H1 (cell line): ENCODE measurements at regions not wholly inside any gene's neighbourhood (a gene's known extent, or its start where the extent isn't known, plus 50 kb on each side); places are given as distances from the start of the nearest gene placed in this dataset.

Experiments used
- CTCF ChIA-PET: fragments of 300-600 bp; sonication (Branson Sonifier 250); formaldehyde crosslinking; loops from one replicate; lab custom pipeline; 2021; ENCODE audit not compliant: partially characterized antibody; lab: Charles Lee
- POLR2A ChIA-PET: fragments of 300-600 bp; sonication (Branson Sonifier 250); formaldehyde crosslinking; loops from one replicate; lab custom pipeline; 2021; ENCODE audit warnings: inconsistent platforms; ENCODE audit not compliant: partially characterized antibody; lab: Charles Lee
- DNase-seq, 2 experiments: peaks; one replicate each; pipeline versions ENCODE4 v3.0.0 to v3.0.0-alpha.2; 2010 to 2022; ENCODE audit warnings: low spot score in 2 of 2, low read depth in 1 of 2, mixed read lengths in 1 of 2
- FAIRE-seq: peaks from 2 replicates; lab custom pipeline; 2011; peaks lifted over from hg19 to GRCh38; lab: Jason Lieb, UNC
- H2AFZ ChIP-seq: 2 replicates; pipeline ENCODE4 v1.8.1; 2012; ENCODE audit warnings: low read length, inconsistent platforms
- H2AK5ac ChIP-seq: 2 replicates; pipeline ENCODE4 v1.6.1; 2013; ENCODE audit warnings: low read depth, low read length
- H2BK120ac ChIP-seq: replicated peaks from 2 replicates; pipeline ENCODE3; 2013; ENCODE audit warnings: low read depth, low read length, inconsistent platforms
- H2BK12ac ChIP-seq: 2 replicates; pipeline ENCODE4 v1.6.1; 2013; ENCODE audit warnings: low read depth, low read length
- H2BK15ac ChIP-seq: 2 replicates; pipeline ENCODE4 v1.6.1; 2013; ENCODE audit warnings: low read length
- H2BK20ac ChIP-seq: 2 replicates; pipeline ENCODE4 v1.6.1; 2013; ENCODE audit warnings: low read length
- H2BK5ac ChIP-seq: 2 replicates; pipeline ENCODE4 v1.6.1; 2013; ENCODE audit warnings: low read depth, low read length
- H3K14ac ChIP-seq: 2 replicates; pipeline ENCODE4 v1.6.1; 2013; ENCODE audit warnings: inconsistent platforms; ENCODE audit not compliant: insufficient read length
- H3K18ac ChIP-seq: 2 replicates; pipeline ENCODE4 v1.6.1; 2013; ENCODE audit warnings: low read length; ENCODE audit errors: extremely low read depth
- H3K23ac ChIP-seq: 2 replicates; pipeline ENCODE4 v1.6.1; 2013; ENCODE audit warnings: inconsistent platforms; ENCODE audit not compliant: insufficient read length
- H3K23me2 ChIP-seq: 2 replicates; pipeline ENCODE4 v1.6.1; 2013; ENCODE audit warnings: low read depth, low read length
- H3K27ac ChIP-seq: 2 replicates; pipeline ENCODE4 v1.6.1; 2011; ENCODE audit warnings: low read depth, low read length, inconsistent platforms
- H3K27me3 ChIP-seq, 4 experiments: replicated peaks in 1 of 4; 1 replicate in 1 of 4; 2 replicates in 3 of 4; pipeline versions ENCODE4 v1.6.1 to v1.8.1; 2011 to 2013; ENCODE audit warnings: low read length in 3 of 4, mild to moderate bottlenecking in 3 of 4, inconsistent platforms in 2 of 4, mixed read lengths in 2 of 4, moderate library complexity in 1 of 4; ENCODE audit not compliant: control insufficient read depth in 3 of 4, insufficient read depth in 3 of 4; ENCODE audit errors: extremely low read depth in 1 of 4
- H3K36me3 ChIP-seq, 4 experiments: 2 replicates each; pipeline versions ENCODE4 v1.6.1 to v1.8.1; 2011 to 2013; ENCODE audit warnings: mild to moderate bottlenecking in 4 of 4, low read length in 3 of 4, moderate library complexity in 2 of 4, control low read depth in 1 of 4, inconsistent platforms in 1 of 4; ENCODE audit not compliant: insufficient read depth in 4 of 4, control insufficient read depth in 2 of 4
- H3K4ac ChIP-seq: replicated peaks from 2 replicates; pipeline ENCODE3; 2013; ENCODE audit warnings: low read length, low read depth, mixed read lengths, inconsistent platforms; ENCODE audit not compliant: insufficient read length
- H3K4me1 ChIP-seq, 4 experiments: replicated peaks in 1 of 4; 1 replicate in 1 of 4; 2 replicates in 3 of 4; pipeline versions ENCODE4 v1.6.1 to v1.8.1; 2011 to 2013; ENCODE audit warnings: low read length in 3 of 4, inconsistent platforms in 2 of 4, mixed read lengths in 1 of 4; ENCODE audit not compliant: insufficient read depth in 4 of 4, control insufficient read depth in 3 of 4
- H3K4me2 ChIP-seq, 2 experiments: 2 replicates each; pipeline versions ENCODE4 v1.6.1 to v1.8.1; 2011 to 2013; ENCODE audit warnings: low read depth in 2 of 2, low read length in 2 of 2, control low read depth in 1 of 2, inconsistent platforms in 1 of 2, mild to moderate bottlenecking in 1 of 2; ENCODE audit not compliant: insufficient read depth in 1 of 2
- H3K4me3 ChIP-seq, 4 experiments: fragments of 200-600, 300-600 bp in 1 of 4; sonication (generic), shearing (Covaris generic), sonication (Bioruptor Twin) in 1 of 4; 2 replicates each; pipeline versions ENCODE4 v1.5.1 to v1.8.1; 2011 to 2016; ENCODE audit warnings: low read length in 4 of 4, low read depth in 3 of 4, control low read depth in 2 of 4, inconsistent platforms in 2 of 4, mild to moderate bottlenecking in 2 of 4, mixed read lengths in 1 of 4, moderate library complexity in 1 of 4; ENCODE audit not compliant: insufficient read depth in 2 of 4; ENCODE audit errors: extremely low read depth in 1 of 4
- H3K56ac ChIP-seq: replicated peaks from 2 replicates; pipeline ENCODE3; 2013; ENCODE audit warnings: low read depth, mild to moderate bottlenecking, mixed read lengths, low read length, inconsistent platforms; ENCODE audit not compliant: insufficient read length
- H3K79me1 ChIP-seq: 2 replicates; pipeline ENCODE4 v1.6.1; 2013; ENCODE audit warnings: low read depth, low read length, control low read depth
- H3K79me2 ChIP-seq, 2 experiments: 2 replicates each; pipeline versions ENCODE4 v1.6.1 to v1.8.1; 2012 to 2013; ENCODE audit warnings: low read length in 2 of 2, mild to moderate bottlenecking in 2 of 2, inconsistent platforms in 1 of 2; ENCODE audit not compliant: insufficient read depth in 2 of 2, control insufficient read depth in 1 of 2
- H3K9ac ChIP-seq, 4 experiments: replicated peaks in 1 of 4; 1 replicate in 1 of 4; 2 replicates in 3 of 4; pipeline versions ENCODE4 v1.6.1 to v1.8.1; 2011 to 2013; ENCODE audit warnings: low read depth in 3 of 4, low read length in 3 of 4, control low read depth in 2 of 4, mild to moderate bottlenecking in 2 of 4, moderate library complexity in 2 of 4, inconsistent platforms in 1 of 4; ENCODE audit errors: extremely low read depth in 1 of 4
- H3K9me3 ChIP-seq, 2 experiments: 2 replicates each; pipeline versions ENCODE4 v1.6.1 to v1.8.1; 2012 to 2013; ENCODE audit warnings: mild to moderate bottlenecking in 2 of 2, moderate library complexity in 2 of 2, control low read depth in 1 of 2, inconsistent platforms in 1 of 2, low read depth in 1 of 2, low read length in 1 of 2, mixed read lengths in 1 of 2; ENCODE audit not compliant: insufficient read depth in 2 of 2
- H4K20me1 ChIP-seq, 2 experiments: replicated peaks in 1 of 2; 2 replicates each; pipeline versions ENCODE3 to v1.8.1; 2011 to 2013; ENCODE audit warnings: inconsistent platforms in 2 of 2, low read length in 2 of 2, mild to moderate bottlenecking in 1 of 2; ENCODE audit not compliant: insufficient read depth in 2 of 2, control insufficient read depth in 1 of 2
- H4K5ac ChIP-seq: 2 replicates; pipeline ENCODE4 v1.6.1; 2013; ENCODE audit warnings: low read length, low read depth, mixed read lengths, inconsistent platforms; ENCODE audit not compliant: insufficient read length
- H4K8ac ChIP-seq: 2 replicates; pipeline ENCODE4 v1.8.0; 2013; ENCODE audit warnings: mild to moderate bottlenecking, moderate library complexity, low read length, inconsistent platforms; ENCODE audit not compliant: insufficient read depth; ENCODE audit errors: extremely low read depth
- H4K91ac ChIP-seq: replicated peaks from 2 replicates; pipeline ENCODE3; 2013; ENCODE audit warnings: low read length, mixed read lengths, inconsistent platforms; ENCODE audit not compliant: insufficient read length
- BACH1 ChIP-seq: IDR thresholded peaks from 2 replicates; pipeline ENCODE4 v1.6.1; 2012; ENCODE audit warnings: low read length, improper control_type of control experiment
- KDM1A ChIP-seq: fragments of 200-600, 300-600 bp; sonication (generic); IDR thresholded peaks from 2 replicates; pipeline ENCODE4 v1.7.1; 2016; ENCODE audit warnings: mild to moderate bottlenecking, low read length, borderline replicate concordance

GRCh38 chr3:27059489-27059888, 309.7 kb downstream of the NEK10 start:
- Histone ChIP-seq H3K4ac (no peak overlapping the region), H3K9ac (no peak overlapping the region), H3K23ac (no peak overlapping the region), H2BK12ac (no peak overlapping the region), H2BK15ac (no peak overlapping the region), H3K18ac (no peak overlapping the region), H3K27ac (no peak overlapping the region), H4K20me1 (no peaks in the 10 kb centered on the region), H3K4me1 (no peaks in the 10 kb centered on the region), H3K14ac (no peak overlapping the region), H2BK120ac (no peak overlapping the region), H3K56ac (no peak overlapping the region), H3K27me3 (no peaks in the 10 kb centered on the region), H3K79me2 (no peaks in the 10 kb centered on the region), H2BK20ac (no peak overlapping the region), H2AK5ac (no peak overlapping the region), H3K9me3 (no peaks in the 10 kb centered on the region), H4K91ac (no peak overlapping the region), H4K8ac (no peak overlapping the region), H3K4me3 (no peak overlapping the region), H2BK5ac (no peak overlapping the region), H3K23me2 (no peaks in the 10 kb centered on the region), H2AFZ (no peak overlapping the region), H3K79me1 (no peaks in the 10 kb centered on the region), H3K4me2 (no peak overlapping the region), H4K5ac (no peak overlapping the region), H3K36me3 (no peaks in the 10 kb centered on the region)
- FAIRE-seq = no peak
- CTCF ChIA-PET = no interaction called here
- no peak for DNase-seq
- POLR2A ChIA-PET = no interaction called here
- TF ChIP-seq BACH1 (no peak), KDM1A (no peak)
